ENCODE measurements at regions not wholly inside any gene's neighbourhood (a gene's known extent, or its start where the extent isn't known, plus 50 kb on each side); places are given as distances from the start of the nearest gene placed in this dataset.

- TF ChIP-seq MYC (IDR thresholded peaks at IDR 0.05; ENCODE audit: low read depth, low read length) (no peak), POLR2AphosphoS5 (IDR thresholded peaks at IDR 0.05; ENCODE audit: insufficient read depth, low read depth, low read length) (no peak), GATA2 (IDR thresholded peaks at IDR 0.05; ENCODE audit: insufficient read depth, insufficient read length, low read depth, low read length) (no peak), CTCF (IDR thresholded peaks at IDR 0.05; ENCODE audit: extremely low read depth in 1 of 2, insufficient read depth in 1 of 2, low read depth in 1 of 2, low read length in 2 of 2) (no peak), FOS (IDR thresholded peaks at IDR 0.05; ENCODE audit: borderline replicate concordance, insufficient read depth, low read length) (no peak), EZH2 (IDR thresholded peaks at IDR 0.05; ENCODE audit: borderline replicate concordance, low read depth, low read length, severe bottlenecking) (no peak), MAX (IDR thresholded peaks at IDR 0.05; ENCODE audit: insufficient read depth, insufficient read length) (no peak), POLR2A (IDR thresholded peaks at IDR 0.05; ENCODE audit: low read depth, low read length) (no peak), JUN (IDR thresholded peaks at IDR 0.05; ENCODE audit: borderline replicate concordance, insufficient read depth, insufficient read length, low read depth) (no peak)
- H3K27ac ChIP-seq (ENCODE audit: insufficient read depth, low read depth, low read length): no peak overlapping the region
- DNase-seq (ENCODE audit: low read depth, low spot score) (no peak), FAIRE-seq (no peak)
- H3K27me3 ChIP-seq (ENCODE audit: control insufficient read depth in 2 of 2, insufficient read depth in 2 of 2, low read length in 2 of 2): no peaks in the 10 kb centered on the region
- H3K4me3 ChIP-seq (replicated peaks in 1 of 3; ENCODE audit: insufficient read depth in 1 of 3, low read depth in 1 of 3, low read length in 3 of 3): no peak overlapping the region
- no peak overlapping the region for H3K9ac ChIP-seq (replicated peaks; ENCODE audit: extremely low read depth, insufficient read depth, low read length)
- intact Hi-C loops (cut with micrococcal nuclease) (no loop called here), dilution Hi-C loops (cut with MboI; ENCODE audit: extremely low pct_ligation_motif_present, low sequenced_read_pairs) (no loop called here)
- H2AFZ ChIP-seq (ENCODE audit: low read depth, low read length): no peak overlapping the region
- BruUV-seq (replicated peaks): no TSS peak
- no peaks in the 10 kb centered on the region for H4K20me1 ChIP-seq (replicated peaks; ENCODE audit: control insufficient read depth, extremely low read depth, insufficient read depth, low read length)
- ChIA-PET CTCF (interaction anchor here (1.3 to 1.9 kb wide), 4 partner anchors 16 to 293 kb away, joined by 3 to 7 read pairs (median 4); partner anchors contain the start of gene CCDC83), POLR2A (no interaction called here)
- no peaks in the 10 kb centered on the region for H3K9me1 ChIP-seq (replicated peaks; ENCODE audit: control insufficient read depth, extremely low read depth, insufficient read depth, low read length)
- no peaks in the 10 kb centered on the region for H3K36me3 ChIP-seq (ENCODE audit: control insufficient read depth in 2 of 2, extremely low read depth in 1 of 2, insufficient read depth in 2 of 2, low read length in 2 of 2)
- H3K79me2 ChIP-seq (ENCODE audit: control insufficient read depth, insufficient read depth, low read length): no peaks in the 10 kb centered on the region
- no peaks in the 10 kb centered on the region for H3K9me3 ChIP-seq (replicated peaks; ENCODE audit: control insufficient read depth, insufficient read depth, low read length)
- H3K4me2 ChIP-seq (ENCODE audit: insufficient read depth, low read length): no peak overlapping the region
- H3K4me1 ChIP-seq (ENCODE audit: control insufficient read depth, extremely low read depth, insufficient read depth, low read length): peaks cover 24% of the 10 kb centered on the region
Observed at GRCh38 chr11:86148345-86148747, 79.5 kb upstream of the PICALM start.

All from endothelial cell of umbilical vein (primary cell).